HUES6 (cell line): ENCODE measurements at regions not wholly inside any gene's neighbourhood (a gene's known extent, or its start where the extent isn't known, plus 50 kb on each side); places are given as distances from the start of the nearest gene placed in this dataset.

Experiments used
- H3K27ac ChIP-seq: 2 replicates; pipeline ENCODE4 v1.7.0; 2013; ENCODE audit warnings: low read depth, mild to moderate bottlenecking, low read length, inconsistent platforms
- H3K27me3 ChIP-seq: 2 replicates; pipeline ENCODE4 v1.6.1; 2013; ENCODE audit warnings: low read length; ENCODE audit not compliant: control insufficient read depth, insufficient read depth
- H3K36me3 ChIP-seq: 2 replicates; pipeline ENCODE4 v1.6.1; 2013; ENCODE audit warnings: low read length; ENCODE audit not compliant: control insufficient read depth, insufficient read depth
- H3K4me1 ChIP-seq: 2 replicates; pipeline ENCODE4 v1.6.1; 2013; ENCODE audit warnings: low read length; ENCODE audit not compliant: control insufficient read depth, insufficient read depth
- H3K4me3 ChIP-seq: 2 replicates; pipeline ENCODE4 v1.5.1; 2013; ENCODE audit warnings: low read depth, low read length
- H3K9ac ChIP-seq: one replicate; pipeline ENCODE4 v1.6.1; 2013; ENCODE audit warnings: mild to moderate bottlenecking, low read length
- H3K9me3 ChIP-seq: 2 replicates; pipeline ENCODE4 v1.6.1; 2013; ENCODE audit warnings: low read depth, low read length; ENCODE audit not compliant: control insufficient read depth, insufficient read depth

- Histone ChIP-seq H3K4me1 (peaks cover 8% of the 10 kb centered on the region; the same call in 1 of the 2 replicates), H3K27ac (no peak overlapping the region), H3K9me3 (no peaks in the 10 kb centered on the region), H3K36me3 (no peaks in the 10 kb centered on the region), H3K27me3 (no peaks in the 10 kb centered on the region), H3K9ac (no peak overlapping the region), H3K4me3 (no peak overlapping the region)
Observed at GRCh38 chr4:147336252-147336651, 144.6 kb upstream of the EDNRA start.

DNA sequence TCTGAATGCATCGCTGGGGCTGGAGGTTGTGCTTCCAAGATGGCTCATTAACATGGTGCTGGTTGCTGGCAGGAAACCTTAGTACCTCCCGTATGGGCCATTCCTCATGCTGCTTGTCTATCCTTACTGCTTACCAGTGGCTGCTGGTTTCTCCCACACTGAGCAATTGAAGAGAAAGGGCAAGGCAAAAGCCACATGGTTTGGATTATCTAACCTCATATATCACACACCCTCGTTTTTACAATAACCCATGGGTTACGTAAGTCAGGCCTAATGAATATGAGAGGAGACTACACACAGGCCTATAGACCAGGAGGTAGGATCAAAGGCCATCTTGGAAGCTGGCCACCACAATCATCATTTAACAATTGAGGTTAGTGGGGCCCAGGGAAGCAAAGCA, 141.8 kb upstream of the EDNRA start:
- no peaks in the 10 kb centered on the region for H3K36me3 ChIP-seq
- peaks cover 8% of the 10 kb centered on the region; the same call in 1 of the 2 replicates for H3K4me1 ChIP-seq
- H3K9ac ChIP-seq, result no peak overlapping the region
- H3K27me3 ChIP-seq, result no peaks in the 10 kb centered on the region
- no peak overlapping the region for H3K4me3 ChIP-seq
- no peaks in the 10 kb centered on the region for H3K9me3 ChIP-seq
- H3K27ac ChIP-seq, result no peak overlapping the region

GRCh38 chr4:147340111-147340510, 140.8 kb upstream of the EDNRA start:
- H3K4me3 ChIP-seq, result no peak overlapping the region
- no peak overlapping the region for H3K27ac ChIP-seq
- H3K9me3 ChIP-seq, result no peaks in the 10 kb centered on the region
- peaks cover 8% of the 10 kb centered on the region; the same call in 1 of the 2 replicates for H3K4me1 ChIP-seq
- H3K27me3 ChIP-seq, result no peaks in the 10 kb centered on the region
- no peaks in the 10 kb centered on the region for H3K36me3 ChIP-seq
- H3K9ac ChIP-seq, result no peak overlapping the region

DNA sequence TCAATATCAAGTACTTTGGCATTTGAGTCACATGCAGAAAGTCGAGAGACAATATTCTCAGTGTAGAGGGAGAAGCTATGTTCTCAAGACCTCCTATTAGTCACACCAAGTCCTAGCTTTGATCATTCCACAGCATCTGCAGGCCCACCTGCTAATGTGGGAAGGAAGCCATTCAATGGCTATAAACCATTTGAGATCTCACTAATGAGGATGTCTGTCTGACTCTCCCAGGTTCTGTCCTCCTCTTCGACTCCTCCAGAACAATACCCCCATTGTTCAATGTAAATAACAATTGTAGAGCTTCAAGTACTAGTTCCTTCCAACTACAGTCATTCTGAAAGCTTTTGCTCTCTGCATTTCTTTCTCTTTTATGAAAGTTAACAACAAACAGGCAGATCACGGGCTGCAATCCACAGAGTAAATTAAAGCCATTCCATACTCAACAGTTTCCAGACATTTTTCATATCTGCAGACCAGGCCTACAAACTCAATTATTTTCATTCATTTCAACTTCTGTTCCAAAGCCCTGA, 140.2 kb upstream of the EDNRA start:
- H3K4me3 ChIP-seq, result no peak overlapping the region
- H3K27me3 ChIP-seq, result no peaks in the 10 kb centered on the region
- no peak overlapping the region for H3K27ac ChIP-seq
- H3K36me3 ChIP-seq, result no peaks in the 10 kb centered on the region
- H3K9me3 ChIP-seq, result no peaks in the 10 kb centered on the region
- no peak overlapping the region for H3K9ac ChIP-seq
- peaks cover 8% of the 10 kb centered on the region; the same call in 1 of the 2 replicates for H3K4me1 ChIP-seq

DNA sequence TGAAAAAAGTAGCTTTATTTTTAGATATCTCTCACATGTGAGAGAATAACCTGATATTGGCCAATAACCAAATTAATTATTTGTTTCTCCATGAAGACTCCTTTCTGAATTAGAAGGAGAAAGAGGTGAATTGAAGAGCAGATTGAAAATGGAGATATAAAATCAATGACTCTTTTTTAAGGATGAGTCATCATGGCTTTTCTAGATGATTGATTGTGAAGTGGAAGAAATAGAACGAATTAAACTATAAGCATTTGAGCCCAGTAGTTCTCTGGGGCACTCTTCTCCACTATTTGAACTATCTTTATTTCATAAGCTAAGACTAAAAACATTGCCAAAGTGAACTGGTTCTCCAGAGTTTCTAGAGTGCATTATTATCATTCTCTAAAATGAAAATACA, 137.2 kb upstream of the EDNRA start:
- Histone ChIP-seq H3K4me1 (peaks cover 8% of the 10 kb centered on the region; the same call in 1 of the 2 replicates), H3K9me3 (no peaks in the 10 kb centered on the region), H3K9ac (no peak overlapping the region), H3K27me3 (no peaks in the 10 kb centered on the region), H3K27ac (no peak overlapping the region), H3K4me3 (no peak overlapping the region), H3K36me3 (no peaks in the 10 kb centered on the region)

DNA sequence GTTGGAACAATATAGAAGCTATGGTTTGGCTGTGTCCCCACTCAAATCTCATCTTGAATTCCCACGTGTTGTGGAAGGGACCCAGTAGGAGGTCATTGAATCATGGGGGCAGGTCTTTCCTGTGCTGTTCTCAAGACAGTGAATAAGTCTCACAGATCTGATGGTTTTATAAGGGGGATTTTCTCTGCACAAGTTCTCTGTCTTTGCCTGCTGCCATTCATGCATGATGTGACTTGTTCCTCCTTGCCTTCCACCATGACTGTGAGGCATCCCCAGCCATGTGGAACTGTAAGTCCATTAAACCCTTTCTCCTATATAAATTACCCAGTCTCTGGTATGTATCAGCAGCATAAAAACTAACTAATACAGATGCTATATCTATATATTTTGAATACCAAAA, 135.2 kb upstream of the EDNRA start:
- H3K4me3 ChIP-seq, result no peak overlapping the region
- H3K27me3 ChIP-seq, result no peaks in the 10 kb centered on the region
- no peak overlapping the region for H3K9ac ChIP-seq
- H3K27ac ChIP-seq, result no peak overlapping the region
- no peaks in the 10 kb centered on the region for H3K36me3 ChIP-seq
- peaks cover 3% of the 10 kb centered on the region; the same call in 1 of the 2 replicates for H3K4me1 ChIP-seq
- H3K9me3 ChIP-seq, result no peaks in the 10 kb centered on the region

GRCh38 chr4:147347217-147347616, 133.7 kb upstream of the EDNRA start:
- Histone ChIP-seq H3K9ac (no peak overlapping the region), H3K27ac (no peak overlapping the region), H3K4me3 (no peak overlapping the region), H3K4me1 (no peaks in the 10 kb centered on the region), H3K9me3 (no peaks in the 10 kb centered on the region), H3K27me3 (no peaks in the 10 kb centered on the region), H3K36me3 (no peaks in the 10 kb centered on the region)

DNA sequence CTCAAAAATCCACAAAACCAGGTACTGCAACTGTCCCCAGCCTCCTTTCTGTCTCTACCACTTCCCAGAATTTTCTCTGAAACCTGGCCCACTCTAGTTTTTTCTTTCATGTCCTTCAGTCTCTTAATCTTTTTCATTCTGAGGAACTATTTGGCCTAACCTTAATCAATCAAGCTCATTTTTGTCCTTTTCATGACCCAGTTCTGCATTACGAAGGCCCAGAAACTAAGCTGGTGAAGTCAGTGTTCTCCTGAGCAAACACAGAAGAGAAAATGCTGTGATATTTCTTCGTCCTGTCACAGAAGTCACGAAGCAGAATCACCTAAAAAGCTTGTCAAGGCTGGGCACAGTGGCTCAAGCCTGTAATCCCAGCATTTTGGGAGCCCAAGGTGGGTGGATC, 131.7 kb upstream of the EDNRA start:
- Histone ChIP-seq H3K9ac (no peak overlapping the region), H3K9me3 (no peaks in the 10 kb centered on the region), H3K4me1 (no peaks in the 10 kb centered on the region), H3K27ac (no peak overlapping the region), H3K27me3 (no peaks in the 10 kb centered on the region), H3K4me3 (no peak overlapping the region), H3K36me3 (no peaks in the 10 kb centered on the region)

GRCh38 chr4:147351083-147351787, 129.7 kb upstream of the EDNRA start:
- no peaks in the 10 kb centered on the region for H3K36me3 ChIP-seq
- no peak overlapping the region for H3K27ac ChIP-seq
- H3K27me3 ChIP-seq, result no peaks in the 10 kb centered on the region
- no peak overlapping the region for H3K4me3 ChIP-seq
- no peaks in the 10 kb centered on the region for H3K4me1 ChIP-seq
- H3K9me3 ChIP-seq, result no peaks in the 10 kb centered on the region
- no peak overlapping the region for H3K9ac ChIP-seq

GRCh38 chr4:147354237-147354636, 126.7 kb upstream of the EDNRA start:
- Histone ChIP-seq H3K27ac (no peak overlapping the region), H3K27me3 (no peaks in the 10 kb centered on the region), H3K4me3 (no peak overlapping the region), H3K9me3 (0 out of 2 replicates have a peak, but pooled peaks cover 2% of the 10 kb centered on the region), H3K9ac (no peak overlapping the region), H3K4me1 (no peaks in the 10 kb centered on the region), H3K36me3 (no peaks in the 10 kb centered on the region)

DNA sequence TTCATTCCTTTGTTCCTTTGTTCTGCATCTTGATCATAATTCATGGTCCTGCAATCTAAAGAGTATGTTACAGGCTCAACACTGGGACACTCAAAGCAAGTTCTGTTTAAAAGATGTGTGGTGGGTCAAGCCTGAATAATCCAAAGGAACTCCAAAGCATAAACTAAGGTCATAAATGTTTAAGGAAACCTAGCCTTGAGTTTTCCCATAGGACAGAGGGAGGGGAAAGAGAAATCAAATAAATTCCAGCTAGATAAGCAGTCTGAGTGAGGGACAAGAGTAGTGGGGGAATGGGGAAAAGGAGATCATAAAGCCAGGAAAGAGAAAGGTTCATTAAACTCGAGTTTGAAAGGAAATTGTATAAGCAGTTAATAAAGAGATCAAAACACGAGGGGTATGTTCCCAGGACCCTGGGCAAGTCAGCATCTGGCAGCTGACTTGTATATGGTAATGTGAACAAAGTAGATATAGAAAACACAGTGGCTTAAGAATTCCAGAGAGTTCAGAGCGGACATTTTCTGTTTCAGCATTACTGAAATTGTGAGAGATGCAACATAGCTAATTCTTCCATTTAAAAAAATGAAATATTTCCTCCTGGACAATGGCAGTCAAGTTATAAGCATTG, 125.8 kb upstream of the EDNRA start:
- Histone ChIP-seq H3K9me3 (0 out of 2 replicates have a peak, but pooled peaks cover 2% of the 10 kb centered on the region), H3K36me3 (no peaks in the 10 kb centered on the region), H3K9ac (no peak overlapping the region), H3K4me3 (no peak overlapping the region), H3K27me3 (no peaks in the 10 kb centered on the region), H3K4me1 (no peaks in the 10 kb centered on the region), H3K27ac (no peak overlapping the region)
